GM10266 (cell line): ENCODE measurements at regions not wholly inside any gene's neighbourhood (a gene's known extent, or its start where the extent isn't known, plus 50 kb on each side); places are given as distances from the start of the nearest gene placed in this dataset.

Experiments used
- DNase-seq: peaks from one replicate; pipeline ENCODE4 v3.0.0; 2012; ENCODE audit errors: extremely low spot score
- TF ChIP-seq, protein P1 (sequence below): IDR thresholded peaks from 2 replicates; pipeline ENCODE4 v1.5.1; 2012; ENCODE audit warnings: mild to moderate bottlenecking, low read depth; ENCODE audit not compliant: control insufficient read depth, insufficient read depth; ENCODE audit errors: missing control alignments

DNA sequence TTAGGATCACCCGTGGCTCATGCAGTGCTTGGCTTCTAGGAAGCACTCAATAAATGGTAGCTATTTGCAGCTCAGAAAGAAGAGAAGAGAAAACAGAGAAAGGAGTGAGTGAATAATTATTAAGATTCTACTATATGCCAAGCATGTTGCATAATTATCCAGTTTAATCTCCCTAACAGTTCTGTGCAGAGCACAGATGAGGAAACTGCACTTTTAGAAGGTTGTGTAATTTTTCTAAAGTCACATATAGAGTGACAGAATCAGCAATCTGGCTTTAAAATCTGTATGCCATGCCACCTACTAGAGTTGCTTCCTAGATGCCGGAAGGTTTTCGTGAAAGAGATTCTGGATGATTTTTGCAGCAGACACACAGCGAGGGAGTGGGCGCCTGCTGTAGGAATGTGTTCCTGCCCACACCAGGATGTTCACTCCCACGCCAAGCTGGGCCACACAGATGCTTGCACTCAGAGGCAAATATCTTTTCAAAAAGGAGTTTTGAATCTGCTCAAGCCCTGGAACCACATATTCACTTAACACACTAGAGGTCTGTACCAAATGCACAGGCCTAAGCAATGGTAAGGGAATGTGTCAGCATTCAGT, 50.2 kb upstream of the SMCO2 start:
- DNase-seq, result no peak
- TF ChIP-seq, protein P1, sequence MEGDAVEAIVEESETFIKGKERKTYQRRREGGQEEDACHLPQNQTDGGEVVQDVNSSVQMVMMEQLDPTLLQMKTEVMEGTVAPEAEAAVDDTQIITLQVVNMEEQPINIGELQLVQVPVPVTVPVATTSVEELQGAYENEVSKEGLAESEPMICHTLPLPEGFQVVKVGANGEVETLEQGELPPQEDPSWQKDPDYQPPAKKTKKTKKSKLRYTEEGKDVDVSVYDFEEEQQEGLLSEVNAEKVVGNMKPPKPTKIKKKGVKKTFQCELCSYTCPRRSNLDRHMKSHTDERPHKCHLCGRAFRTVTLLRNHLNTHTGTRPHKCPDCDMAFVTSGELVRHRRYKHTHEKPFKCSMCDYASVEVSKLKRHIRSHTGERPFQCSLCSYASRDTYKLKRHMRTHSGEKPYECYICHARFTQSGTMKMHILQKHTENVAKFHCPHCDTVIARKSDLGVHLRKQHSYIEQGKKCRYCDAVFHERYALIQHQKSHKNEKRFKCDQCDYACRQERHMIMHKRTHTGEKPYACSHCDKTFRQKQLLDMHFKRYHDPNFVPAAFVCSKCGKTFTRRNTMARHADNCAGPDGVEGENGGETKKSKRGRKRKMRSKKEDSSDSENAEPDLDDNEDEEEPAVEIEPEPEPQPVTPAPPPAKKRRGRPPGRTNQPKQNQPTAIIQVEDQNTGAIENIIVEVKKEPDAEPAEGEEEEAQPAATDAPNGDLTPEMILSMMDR, result no peak
